ENCODE measurements at regions not wholly inside any gene's neighbourhood (a gene's known extent, or its start where the extent isn't known, plus 50 kb on each side); places are given as distances from the start of the nearest gene placed in this dataset.
"Not testable (repeated sequence)": the region's sequence is repeated elsewhere in the genome, so short reads cannot be mapped to it uniquely, and the experiment has no call there.

GRCh38 chr3:166818464-166818863 is 561.6 kb downstream of the ZBBX start:
- no peak for TF ChIP-seq CTCF (IDR thresholded peaks at IDR 0.05; ENCODE audit: low read depth, low read length)
- DNase-seq (ENCODE audit: low read depth, low spot score), result no peak
- no peak overlapping the region for H3K4me3 ChIP-seq (ENCODE audit: low read depth, low read length)
- in situ Hi-C loops (cut with HindIII; ENCODE audit: low sequenced_read_pairs), result no loop called here

DNA sequence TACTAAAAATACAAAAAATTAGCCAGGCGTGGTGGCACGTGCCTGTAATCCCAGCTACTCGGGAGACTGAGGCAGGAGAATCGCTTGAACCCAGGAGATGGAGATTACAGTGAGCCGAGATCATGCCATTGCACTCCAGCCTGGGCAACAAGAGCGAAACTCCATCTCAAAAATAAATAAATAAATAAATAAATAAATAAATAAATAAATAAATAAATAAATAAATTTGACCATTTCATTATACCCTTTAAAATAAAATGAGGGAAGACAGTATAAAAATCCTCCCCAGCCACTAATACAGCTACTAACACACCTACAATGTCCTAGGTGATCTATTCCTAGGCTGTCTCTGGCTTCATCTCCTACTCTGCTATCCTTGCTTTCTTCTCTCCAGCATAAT is 562.8 kb downstream of the ZBBX start:
- in situ Hi-C loops (cut with HindIII; ENCODE audit: low sequenced_read_pairs); DNase-seq (ENCODE audit: low read depth, low spot score); H3K4me3 ChIP-seq (ENCODE audit: low read depth, low read length): not testable (repeated sequence)

DNA sequence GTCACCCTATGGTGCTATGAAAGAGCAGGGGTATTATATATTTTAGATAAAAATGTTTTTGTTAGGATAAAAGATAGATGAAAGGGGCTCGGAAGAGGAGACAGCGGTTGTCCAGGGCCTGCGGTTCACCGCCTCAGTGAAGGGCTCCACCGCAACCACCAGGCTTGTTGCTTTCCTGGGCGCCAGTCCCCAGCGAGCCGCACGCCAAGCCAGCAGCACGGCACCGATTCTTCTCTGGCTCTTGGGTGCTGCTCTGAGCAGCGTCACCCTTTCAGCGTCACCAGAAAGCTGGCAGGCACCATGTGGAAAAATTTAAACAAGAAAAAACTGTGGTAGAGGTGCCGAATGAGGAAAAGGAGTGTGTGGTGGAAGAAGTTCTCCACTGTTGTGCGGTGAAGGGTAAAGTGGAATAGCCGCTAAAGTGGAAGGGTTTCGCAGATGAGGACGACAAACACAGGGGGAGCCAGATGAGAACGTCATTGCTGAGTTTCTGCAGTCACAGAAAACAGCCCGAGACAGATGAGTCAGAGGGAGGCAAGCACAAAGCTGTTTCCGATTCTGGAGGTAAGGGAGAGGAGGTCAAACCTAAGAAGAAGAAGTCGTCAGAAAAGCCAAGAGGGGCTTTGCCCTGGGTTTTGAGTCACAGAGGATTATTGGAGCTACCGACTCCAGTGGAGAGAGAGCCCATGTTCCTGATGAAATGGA is 569.2 kb downstream of the ZBBX start:
- in situ Hi-C loops (cut with HindIII; ENCODE audit: low sequenced_read_pairs), result no loop called here
- no peak overlapping the region for H3K4me3 ChIP-seq (ENCODE audit: low read depth, low read length)
- no peak for DNase-seq (ENCODE audit: low read depth, low spot score)
- no peak for TF ChIP-seq CTCF (IDR thresholded peaks at IDR 0.05; ENCODE audit: low read depth, low read length)

GRCh38 chr3:166809520-166809919 is 570.6 kb downstream of the ZBBX start:
- DNase-seq (ENCODE audit: low read depth, low spot score), result no peak
- TF ChIP-seq CTCF (IDR thresholded peaks at IDR 0.05; ENCODE audit: low read depth, low read length), result no peak
- in situ Hi-C loops (cut with HindIII; ENCODE audit: low sequenced_read_pairs), result no loop called here
- H3K4me3 ChIP-seq (ENCODE audit: low read depth, low read length), result no peak overlapping the region

- H3K4me3 ChIP-seq (ENCODE audit: low read depth, low read length), result no peak overlapping the region
- no peak for DNase-seq (ENCODE audit: low read depth, low spot score)
- in situ Hi-C loops (cut with HindIII; ENCODE audit: low sequenced_read_pairs), result no loop called here
- no peak for TF ChIP-seq CTCF (IDR thresholded peaks at IDR 0.05; ENCODE audit: low read depth, low read length)
Measured at GRCh38 chr3:166788936-166789335, 591.2 kb downstream of the ZBBX start.

DNA sequence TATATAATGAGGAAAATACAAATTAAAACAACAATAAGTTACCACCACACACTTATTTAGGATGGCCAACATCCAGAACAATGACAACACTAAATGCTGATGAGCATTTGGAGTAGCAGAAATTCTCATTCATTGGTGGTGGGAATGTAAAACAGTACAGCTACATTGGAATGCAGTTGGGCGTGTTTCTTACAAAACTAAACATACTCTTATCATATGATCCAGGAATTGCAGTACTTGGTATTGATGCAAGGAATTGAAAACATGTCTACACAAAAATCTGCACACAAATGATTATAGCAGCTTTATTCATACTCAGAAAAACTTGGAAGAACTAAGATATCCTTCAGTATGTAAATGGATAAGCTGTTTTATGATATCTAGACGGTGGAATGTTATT is 594.2 kb downstream of the ZBBX start:
- TF ChIP-seq CTCF (IDR thresholded peaks at IDR 0.05; ENCODE audit: low read depth, low read length), result no peak
- DNase-seq (ENCODE audit: low read depth, low spot score), result no peak
- H3K4me3 ChIP-seq (ENCODE audit: low read depth, low read length), result no peak overlapping the region
- in situ Hi-C loops (cut with HindIII; ENCODE audit: low sequenced_read_pairs), result no loop called here

DNA sequence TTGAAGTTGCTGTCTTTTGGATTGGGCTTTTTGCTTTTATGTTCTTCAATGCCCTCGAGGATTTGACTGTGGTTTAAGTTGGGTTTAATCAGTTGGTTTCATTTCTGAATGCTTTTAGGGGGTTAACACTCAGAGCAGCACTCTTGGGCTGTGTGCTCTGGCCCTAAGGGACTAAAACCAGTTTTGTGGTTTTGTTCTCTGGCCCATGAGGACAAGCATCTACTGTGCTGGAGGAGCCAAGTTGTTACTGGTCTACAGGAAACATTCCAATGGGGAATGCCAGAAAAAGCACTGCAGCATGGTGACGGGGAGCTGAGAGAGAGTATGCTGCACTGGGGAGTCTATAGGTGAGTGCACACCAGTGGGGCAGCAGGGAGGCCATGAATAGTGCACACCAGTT is 596.9 kb downstream of the ZBBX start:
- in situ Hi-C loops (cut with HindIII; ENCODE audit: low sequenced_read_pairs), result no loop called here
- no peak overlapping the region for H3K4me3 ChIP-seq (ENCODE audit: low read depth, low read length)
- DNase-seq (ENCODE audit: low read depth, low spot score), result no peak
- TF ChIP-seq CTCF (IDR thresholded peaks at IDR 0.05; ENCODE audit: low read depth, low read length), result no peak

Data from astrocyte of the spinal cord (primary cell).